ENCODE measurements at regions not wholly inside any gene's neighbourhood (a gene's known extent, or its start where the extent isn't known, plus 50 kb on each side); places are given as distances from the start of the nearest gene placed in this dataset.

GRCh38 chr10:36109399-36110023, 467.4 kb upstream of the FZD8 start:
- no peaks in the 10 kb centered on the region for H4K20me1 ChIP-seq (ENCODE audit: insufficient read depth, low read length)
- no peak overlapping the region for H2AK5ac ChIP-seq (ENCODE audit: low read depth, low read length)
- CTCF ChIA-PET: interaction anchor here (1.0 kb wide), 1 partner anchor 130 kb away, joined by 3 read pairs; no protein-coding TSS in a partner anchor
- H3K9me1 ChIP-seq (ENCODE audit: insufficient read depth, low read length): no peaks in the 10 kb centered on the region
- H2AFZ ChIP-seq (replicated peaks; ENCODE audit: low read length, poor library complexity): no peak overlapping the region
- no peak overlapping the region for H4K91ac ChIP-seq (ENCODE audit: insufficient read depth, low read depth, low read length)
- no peak overlapping the region for H3K18ac ChIP-seq (ENCODE audit: low read depth, low read length)
- in situ Hi-C loops (cut with MboI; ENCODE audit: low sequenced_read_pairs) (no loop called here), dilution Hi-C loops (cut with HindIII; ENCODE audit: low sequenced_read_pairs, unreplicated experiment) (no loop called here), intact Hi-C loops (cut with micrococcal nuclease) (no loop called here)
- no peak overlapping the region for H3K56ac ChIP-seq (ENCODE audit: extremely low read depth, insufficient read depth, low read length)
- H3K4me1 ChIP-seq (ENCODE audit: control insufficient read depth, insufficient read depth, low read length): peaks cover 1% of the 10 kb centered on the region; the same call in 1 of the 2 replicates
- H2BK20ac ChIP-seq (ENCODE audit: low read depth, low read length): no peak overlapping the region
- H3K14ac ChIP-seq (replicated peaks; ENCODE audit: low read depth, low read length): no peak overlapping the region
- H4K5ac ChIP-seq (ENCODE audit: low read depth, low read length): no peak overlapping the region
- POLR2A ChIA-PET (ENCODE audit: unreplicated experiment): interaction anchor here (0.7 kb wide), 1 partner anchor 751 kb away, joined by 4 read pairs; no protein-coding TSS in a partner anchor
- H3K4me2 ChIP-seq (ENCODE audit: low read depth, low read length): no peak overlapping the region
- ATAC-seq (ENCODE audit: low read depth) (peak; percentile 44), DNase-seq (no peak)
- H3K27ac ChIP-seq (ENCODE audit: insufficient read depth, low read length): no peak overlapping the region
- no TSS peak for BruUV-seq (replicated peaks)
- H3K23ac ChIP-seq (ENCODE audit: low read depth, low read length): no peak overlapping the region
- H4K8ac ChIP-seq (ENCODE audit: low read depth in 2 of 2, low read length in 2 of 2): no peak overlapping the region
- no peak overlapping the region for H3K9ac ChIP-seq (ENCODE audit: low read depth, low read length)
- no CpG with 5 or more reads among the region's 3 CpGs for WGBS, 2 experiments (ENCODE audit: extremely low coverage in 2 of 2, insufficient read length in 1 of 2)
- no peaks in the 10 kb centered on the region for H3K79me1 ChIP-seq (ENCODE audit: low read depth in 1 of 2, low read length in 2 of 2)
- no peak overlapping the region for H2BK5ac ChIP-seq (ENCODE audit: low read depth, low read length, poor library complexity, severe bottlenecking)
- no peak overlapping the region for H3K4ac ChIP-seq (ENCODE audit: low read depth, low read length)
- H3K9me3 ChIP-seq (ENCODE audit: control insufficient read depth, insufficient read depth, low read length): no peaks in the 10 kb centered on the region
- H2AK9ac ChIP-seq (replicated peaks; ENCODE audit: low read depth, low read length, poor library complexity): peak overlapping the region; percentile 42
- H2BK120ac ChIP-seq (ENCODE audit: low read depth, low read length): no peak overlapping the region
- H2BK15ac ChIP-seq (ENCODE audit: low read depth, low read length): no peak overlapping the region
- H3K36me3 ChIP-seq (ENCODE audit: control insufficient read depth, insufficient read depth, low read length): no peaks in the 10 kb centered on the region
- TF ChIP-seq MAFK (IDR thresholded peaks at IDR 0.05; ENCODE audit: low read depth, low read length): no peak
- peak; percentile 59; the same call in 1 of the 2 replicates for TF ChIP-seq CEBPB (IDR thresholded peaks at IDR 0.05; ENCODE audit: low read depth, low read length)
- no peak overlapping the region for H3K4me3 ChIP-seq (ENCODE audit: insufficient read depth, low read depth, low read length)
- H3K27me3 ChIP-seq (ENCODE audit: control insufficient read depth, insufficient read depth, low read length): no peaks in the 10 kb centered on the region

Data from IMR-90 (cell line).